ENCODE measurements at regions not wholly inside any gene's neighbourhood (a gene's known extent, or its start where the extent isn't known, plus 50 kb on each side); places are given as distances from the start of the nearest gene placed in this dataset.

DNA sequence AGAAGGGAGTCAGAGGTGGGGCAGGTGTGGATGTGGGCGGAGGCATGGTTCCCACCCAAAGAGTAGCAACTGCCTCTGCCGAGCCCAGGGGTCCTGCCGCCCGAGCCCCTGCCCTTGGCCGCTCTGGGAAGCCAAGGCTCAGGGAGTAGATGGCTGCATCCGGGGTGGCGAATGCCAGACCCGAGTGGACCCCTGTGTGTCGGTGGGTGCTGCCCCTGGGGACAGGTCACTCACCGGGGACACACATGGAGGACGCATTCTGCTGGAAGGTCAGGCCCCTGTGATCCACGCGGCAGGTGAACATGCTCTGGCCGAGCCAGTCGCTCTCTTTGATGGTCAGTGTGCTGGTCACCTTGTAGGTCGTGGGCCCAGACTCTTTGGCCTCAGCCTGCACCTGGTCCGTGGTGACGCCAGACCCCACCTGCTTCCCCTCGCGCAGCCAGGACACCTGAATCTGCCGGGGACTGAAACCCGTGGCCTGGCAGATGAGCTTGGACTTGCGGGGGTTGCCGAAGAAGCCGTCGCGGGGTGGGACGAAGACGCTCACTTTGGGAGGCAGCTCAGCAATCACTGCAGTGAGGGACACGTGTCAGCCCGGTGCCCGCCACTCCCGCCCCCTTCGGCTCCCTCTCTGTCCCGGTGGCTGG, 329.0 kb downstream of the TMEM121 start:
- Histone ChIP-seq H3K4me3 (no peak overlapping the region), H3K27me3 (ENCODE audit: low read depth) (peaks cover 10% of the 10 kb centered on the region), H3K36me3 (no peaks in the 10 kb centered on the region), H3K4me1 (no peaks in the 10 kb centered on the region), H3K9me3 (replicated peaks) (no peaks in the 10 kb centered on the region), H3K27ac (replicated peaks) (no peak overlapping the region)
- TF ChIP-seq, protein P1, sequence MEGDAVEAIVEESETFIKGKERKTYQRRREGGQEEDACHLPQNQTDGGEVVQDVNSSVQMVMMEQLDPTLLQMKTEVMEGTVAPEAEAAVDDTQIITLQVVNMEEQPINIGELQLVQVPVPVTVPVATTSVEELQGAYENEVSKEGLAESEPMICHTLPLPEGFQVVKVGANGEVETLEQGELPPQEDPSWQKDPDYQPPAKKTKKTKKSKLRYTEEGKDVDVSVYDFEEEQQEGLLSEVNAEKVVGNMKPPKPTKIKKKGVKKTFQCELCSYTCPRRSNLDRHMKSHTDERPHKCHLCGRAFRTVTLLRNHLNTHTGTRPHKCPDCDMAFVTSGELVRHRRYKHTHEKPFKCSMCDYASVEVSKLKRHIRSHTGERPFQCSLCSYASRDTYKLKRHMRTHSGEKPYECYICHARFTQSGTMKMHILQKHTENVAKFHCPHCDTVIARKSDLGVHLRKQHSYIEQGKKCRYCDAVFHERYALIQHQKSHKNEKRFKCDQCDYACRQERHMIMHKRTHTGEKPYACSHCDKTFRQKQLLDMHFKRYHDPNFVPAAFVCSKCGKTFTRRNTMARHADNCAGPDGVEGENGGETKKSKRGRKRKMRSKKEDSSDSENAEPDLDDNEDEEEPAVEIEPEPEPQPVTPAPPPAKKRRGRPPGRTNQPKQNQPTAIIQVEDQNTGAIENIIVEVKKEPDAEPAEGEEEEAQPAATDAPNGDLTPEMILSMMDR (IDR thresholded peaks at IDR 0.05; ENCODE audit: borderline replicate concordance), result no peak
- peak; percentile 7 for DNase-seq
- intact Hi-C loops (cut with micrococcal nuclease), result no loop called here

DNA sequence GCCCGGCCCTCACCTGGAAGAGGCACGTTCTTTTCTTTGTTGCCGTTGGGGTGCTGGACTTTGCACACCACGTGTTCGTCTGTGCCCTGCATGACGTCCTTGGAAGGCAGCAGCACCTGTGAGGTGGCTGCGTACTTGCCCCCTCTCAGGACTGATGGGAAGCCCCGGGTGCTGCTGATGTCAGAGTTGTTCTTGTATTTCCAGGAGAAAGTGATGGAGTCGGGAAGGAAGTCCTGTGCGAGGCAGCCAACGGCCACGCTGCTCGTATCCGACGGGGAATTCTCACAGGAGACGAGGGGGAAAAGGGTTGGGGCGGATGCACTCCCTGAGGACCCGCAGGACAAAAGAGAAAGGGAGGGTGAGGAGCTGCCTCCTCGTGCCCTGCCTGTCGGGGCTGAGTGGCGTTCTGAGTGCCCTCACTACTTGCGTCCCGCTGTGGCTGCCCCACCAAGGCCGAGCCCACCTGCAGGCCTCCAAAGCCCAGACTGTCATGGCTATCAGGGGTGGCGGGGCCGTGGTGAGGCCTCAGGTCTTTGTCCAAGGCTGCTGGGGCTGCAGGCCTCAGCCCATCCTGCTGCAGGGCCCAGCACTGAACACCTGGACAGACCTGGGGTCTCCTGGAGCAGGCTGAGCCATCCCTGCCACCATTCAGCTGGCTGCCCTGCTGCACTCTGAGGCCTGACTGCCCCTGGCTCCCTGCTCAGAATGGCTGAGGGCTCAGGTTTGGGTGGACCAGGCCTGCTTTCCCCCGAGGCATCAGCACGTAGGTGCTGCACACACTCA, 329.7 kb downstream of the TMEM121 start:
- peak; percentile 10 for DNase-seq
- Histone ChIP-seq H3K36me3 (no peaks in the 10 kb centered on the region), H3K27me3 (ENCODE audit: low read depth) (peaks cover 13% of the 10 kb centered on the region), H3K9me3 (replicated peaks) (no peaks in the 10 kb centered on the region), H3K4me3 (no peak overlapping the region), H3K27ac (replicated peaks) (no peak overlapping the region), H3K4me1 (no peaks in the 10 kb centered on the region)
- TF ChIP-seq, protein P1 (IDR thresholded peaks at IDR 0.05; ENCODE audit: borderline replicate concordance), result no peak
- intact Hi-C loops (cut with micrococcal nuclease), result no loop called here

DNA sequence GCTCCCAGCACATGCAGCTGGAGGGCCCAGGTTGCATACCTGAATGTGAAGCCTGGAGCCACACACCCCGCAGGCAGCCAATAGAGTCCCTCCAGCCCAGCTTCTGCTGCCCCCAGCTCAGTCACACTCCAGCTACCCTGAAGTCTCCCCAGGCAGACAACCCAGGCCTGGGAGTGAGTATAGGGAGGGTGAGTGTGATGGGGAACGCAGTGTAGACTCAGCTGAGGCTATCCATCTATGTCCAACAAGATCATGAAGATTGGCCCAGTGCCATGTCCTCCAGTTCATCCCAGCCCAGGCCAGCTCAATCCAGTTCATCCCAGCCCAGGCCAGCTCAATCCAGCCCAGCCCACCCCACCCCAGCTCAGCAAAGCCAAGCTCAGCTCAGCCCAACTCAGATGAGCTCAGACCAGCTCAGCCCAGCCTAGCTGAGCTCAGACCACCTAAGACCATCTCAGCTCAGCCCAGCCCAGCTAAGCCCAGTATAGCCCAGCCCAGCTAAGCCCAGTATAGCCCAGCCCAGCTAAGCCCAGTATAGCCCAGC, 330.4 kb downstream of the TMEM121 start:
- no peak overlapping the region for H3K27ac ChIP-seq (replicated peaks)
- H3K4me3 ChIP-seq, result no peak overlapping the region
- DNase-seq, result no peak
- TF ChIP-seq, protein P1 (IDR thresholded peaks at IDR 0.05; ENCODE audit: borderline replicate concordance), result no peak
- peaks cover 16% of the 10 kb centered on the region for H3K27me3 ChIP-seq (ENCODE audit: low read depth)
- no peaks in the 10 kb centered on the region for H3K36me3 ChIP-seq
- no peaks in the 10 kb centered on the region for H3K4me1 ChIP-seq
- intact Hi-C loops (cut with micrococcal nuclease), result no loop called here
- H3K9me3 ChIP-seq (replicated peaks), result no peaks in the 10 kb centered on the region

DNA sequence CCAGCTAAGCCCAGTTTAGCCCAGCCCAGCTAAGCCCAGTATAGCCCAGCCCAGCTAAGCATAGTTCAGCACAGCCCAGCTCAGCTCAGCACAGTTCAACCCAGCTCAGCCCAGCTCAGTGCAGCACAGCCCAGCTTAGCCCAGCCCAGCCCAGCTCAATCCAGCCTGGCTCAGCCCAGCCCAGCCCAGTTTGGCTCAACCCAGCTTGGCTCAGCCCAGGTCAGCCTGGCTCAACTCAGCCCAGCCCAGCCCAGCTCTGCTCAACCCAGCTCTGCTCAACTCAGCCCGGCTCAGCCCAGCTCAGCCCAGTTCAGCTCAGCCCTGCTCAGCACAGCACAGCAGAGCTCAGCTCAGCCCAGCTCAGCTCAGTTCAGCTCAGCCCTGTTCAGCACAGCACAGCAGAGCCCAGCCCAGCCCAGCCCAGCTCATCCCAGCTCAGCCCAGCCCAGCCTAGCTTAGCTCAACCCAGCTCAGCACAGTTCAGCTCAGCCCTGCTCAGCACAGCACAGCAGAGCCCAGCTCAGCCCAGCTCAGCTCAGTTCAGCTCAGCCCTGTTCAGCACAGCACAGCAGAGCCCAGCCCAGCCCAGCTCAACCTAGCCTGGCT, 330.9 kb downstream of the TMEM121 start:
- DNase-seq, result peak; percentile 7
- Histone ChIP-seq H3K4me1 (no peaks in the 10 kb centered on the region), H3K27ac (replicated peaks) (no peak overlapping the region), H3K9me3 (replicated peaks) (no peaks in the 10 kb centered on the region), H3K4me3 (no peak overlapping the region), H3K27me3 (ENCODE audit: low read depth) (peaks cover 16% of the 10 kb centered on the region), H3K36me3 (no peaks in the 10 kb centered on the region)
- intact Hi-C loops (cut with micrococcal nuclease), result no loop called here
- TF ChIP-seq, protein P1 (IDR thresholded peaks at IDR 0.05; ENCODE audit: borderline replicate concordance), result no peak

DNA sequence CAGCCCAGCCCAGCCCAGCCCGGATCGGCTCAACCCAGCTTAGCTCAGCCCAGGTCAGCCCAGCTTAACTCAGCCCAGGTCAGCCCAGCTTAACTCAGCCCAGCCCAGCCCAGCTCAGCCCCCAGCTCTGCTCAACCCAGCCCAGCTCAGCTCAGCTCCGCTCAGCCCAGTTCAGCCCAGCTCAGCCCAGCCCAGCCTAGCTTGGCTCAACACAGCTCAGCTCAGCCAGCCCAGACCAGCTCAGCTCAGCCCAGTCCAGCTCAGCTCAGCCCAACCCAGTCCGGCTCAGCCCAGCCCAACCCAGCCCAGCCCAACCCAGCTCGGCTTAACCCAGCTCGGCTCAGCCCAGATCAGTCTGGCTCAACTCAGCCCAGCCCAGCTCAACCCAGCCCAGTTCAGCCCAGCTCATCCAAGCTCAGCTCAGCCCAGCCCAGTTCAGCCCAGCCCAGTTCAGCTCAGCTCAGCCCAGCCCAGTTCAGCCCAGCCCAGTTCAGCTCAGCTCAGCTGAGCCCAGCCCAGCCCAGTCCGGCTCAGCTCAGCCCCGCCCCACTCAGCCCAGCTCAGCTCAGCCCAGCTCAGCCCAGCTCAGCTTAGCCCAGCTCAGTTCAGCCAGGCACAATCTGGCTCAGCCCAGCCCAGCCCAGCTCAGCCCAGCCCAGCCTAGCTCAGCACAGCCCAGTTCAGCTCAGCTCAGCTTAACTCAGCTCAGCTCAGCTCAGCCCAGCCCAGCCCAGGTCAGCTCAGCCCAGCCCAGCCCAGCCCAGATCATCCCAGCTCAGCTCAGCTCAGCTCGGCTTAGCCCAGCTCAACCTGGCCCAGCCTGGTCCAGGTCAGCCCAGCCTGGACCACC, 331.7 kb downstream of the TMEM121 start:
- H3K27ac ChIP-seq (replicated peaks), result no peak overlapping the region
- H3K4me1 ChIP-seq, result no peaks in the 10 kb centered on the region
- peaks cover 23% of the 10 kb centered on the region for H3K27me3 ChIP-seq (ENCODE audit: low read depth)
- peak; percentile 9 for DNase-seq
- intact Hi-C loops (cut with micrococcal nuclease), result no loop called here
- H3K4me3 ChIP-seq, result no peak overlapping the region
- H3K9me3 ChIP-seq (replicated peaks), result no peaks in the 10 kb centered on the region
- H3K36me3 ChIP-seq, result no peaks in the 10 kb centered on the region
- TF ChIP-seq, protein P1 (IDR thresholded peaks at IDR 0.05; ENCODE audit: borderline replicate concordance), result no peak
